ENCODE measurements at regions not wholly inside any gene's neighbourhood (a gene's known extent, or its start where the extent isn't known, plus 50 kb on each side); places are given as distances from the start of the nearest gene placed in this dataset.

DNA sequence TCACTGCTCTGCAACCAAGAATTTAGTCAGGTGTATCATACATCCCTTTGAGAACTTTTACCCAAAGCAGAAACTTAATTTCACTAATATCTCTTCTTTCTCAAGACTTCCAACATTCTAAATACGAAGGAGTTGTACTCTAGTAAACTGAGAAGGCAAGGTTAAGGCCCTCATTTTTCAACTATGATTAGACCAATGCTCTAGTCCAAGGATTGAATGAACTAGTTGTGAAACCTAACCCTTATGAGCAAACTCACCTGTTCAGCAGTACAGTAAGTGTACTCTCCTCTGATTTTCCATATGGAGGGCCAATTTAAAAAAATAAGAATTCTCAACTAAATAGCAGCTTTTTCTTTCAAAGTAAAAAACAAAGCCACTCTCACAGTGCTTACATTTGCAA is 180.0 kb upstream of the C11orf58 start:
- DNase-seq (ENCODE audit: insufficient read length, low spot score), result no peak
- TF ChIP-seq, protein P1, sequence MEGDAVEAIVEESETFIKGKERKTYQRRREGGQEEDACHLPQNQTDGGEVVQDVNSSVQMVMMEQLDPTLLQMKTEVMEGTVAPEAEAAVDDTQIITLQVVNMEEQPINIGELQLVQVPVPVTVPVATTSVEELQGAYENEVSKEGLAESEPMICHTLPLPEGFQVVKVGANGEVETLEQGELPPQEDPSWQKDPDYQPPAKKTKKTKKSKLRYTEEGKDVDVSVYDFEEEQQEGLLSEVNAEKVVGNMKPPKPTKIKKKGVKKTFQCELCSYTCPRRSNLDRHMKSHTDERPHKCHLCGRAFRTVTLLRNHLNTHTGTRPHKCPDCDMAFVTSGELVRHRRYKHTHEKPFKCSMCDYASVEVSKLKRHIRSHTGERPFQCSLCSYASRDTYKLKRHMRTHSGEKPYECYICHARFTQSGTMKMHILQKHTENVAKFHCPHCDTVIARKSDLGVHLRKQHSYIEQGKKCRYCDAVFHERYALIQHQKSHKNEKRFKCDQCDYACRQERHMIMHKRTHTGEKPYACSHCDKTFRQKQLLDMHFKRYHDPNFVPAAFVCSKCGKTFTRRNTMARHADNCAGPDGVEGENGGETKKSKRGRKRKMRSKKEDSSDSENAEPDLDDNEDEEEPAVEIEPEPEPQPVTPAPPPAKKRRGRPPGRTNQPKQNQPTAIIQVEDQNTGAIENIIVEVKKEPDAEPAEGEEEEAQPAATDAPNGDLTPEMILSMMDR (IDR thresholded peaks at IDR 0.05; ENCODE audit: insufficient read depth, missing control alignments), result no peak
- no peak for FAIRE-seq

DNA sequence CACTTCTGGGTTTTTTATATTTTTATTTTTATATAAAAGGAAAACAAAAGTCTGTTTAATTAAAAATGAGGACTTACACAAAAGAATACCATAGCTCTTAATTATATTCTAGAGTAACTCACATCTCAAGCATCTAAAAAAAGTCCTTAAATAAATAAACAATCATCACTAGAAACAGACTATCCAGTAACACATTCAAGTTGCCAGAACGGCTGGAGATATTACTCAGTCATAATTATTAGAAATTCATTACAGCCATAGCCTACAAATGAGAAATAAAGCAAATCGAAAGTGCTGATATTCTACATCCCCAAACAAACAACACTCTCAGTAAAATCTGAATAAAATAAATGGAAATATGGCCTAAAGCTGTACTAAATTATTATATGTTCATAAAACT is 182.5 kb upstream of the C11orf58 start:
- TF ChIP-seq, protein P1 (IDR thresholded peaks at IDR 0.05; ENCODE audit: insufficient read depth, missing control alignments), result no peak
- DNase-seq (ENCODE audit: insufficient read length, low spot score), result no peak
- FAIRE-seq, result no peak

DNA sequence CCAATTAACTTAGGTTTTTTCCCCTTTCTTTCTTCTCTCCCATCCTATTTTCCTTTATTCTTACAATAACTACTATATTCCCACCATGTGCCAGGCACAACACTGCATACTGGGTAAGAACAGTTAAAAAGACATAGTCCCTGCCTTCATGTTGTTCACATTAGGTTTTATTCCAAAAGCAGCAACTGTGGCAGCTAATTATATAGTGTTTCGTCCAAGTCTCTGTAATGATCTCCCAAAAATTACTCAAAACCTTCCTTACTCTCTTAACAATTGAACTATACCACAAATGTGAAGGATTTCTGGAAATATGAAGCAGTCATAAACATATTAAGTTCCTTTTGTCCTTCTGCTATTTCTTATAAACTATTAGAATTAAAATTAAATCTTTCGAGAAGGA is 184.1 kb upstream of the C11orf58 start:
- TF ChIP-seq, protein P1 (IDR thresholded peaks at IDR 0.05; ENCODE audit: insufficient read depth, missing control alignments), result no peak
- FAIRE-seq, result no peak
- DNase-seq (ENCODE audit: insufficient read length, low spot score), result no peak

DNA sequence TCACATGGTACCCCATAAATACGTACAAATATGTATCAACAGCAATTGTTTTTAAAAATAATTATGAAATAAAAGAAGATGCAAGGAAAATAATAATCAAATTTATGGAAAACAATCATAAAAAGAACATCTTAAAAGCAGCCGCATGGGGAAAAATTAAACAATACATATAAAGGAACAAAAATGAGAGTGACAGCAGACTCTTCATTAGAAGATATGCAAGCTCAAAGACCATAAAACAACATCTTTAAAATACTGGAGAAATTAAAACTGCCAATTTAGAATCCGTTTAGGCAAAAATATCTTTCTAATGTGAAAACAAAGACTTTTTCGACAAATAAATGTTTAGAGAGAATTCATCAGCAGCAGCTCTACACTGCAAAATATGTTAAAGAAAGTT is 190.6 kb upstream of the C11orf58 start:
- no peak for FAIRE-seq
- no peak for DNase-seq (ENCODE audit: insufficient read length, low spot score)
- TF ChIP-seq, protein P1 (IDR thresholded peaks at IDR 0.05; ENCODE audit: insufficient read depth, missing control alignments), result no peak

DNA sequence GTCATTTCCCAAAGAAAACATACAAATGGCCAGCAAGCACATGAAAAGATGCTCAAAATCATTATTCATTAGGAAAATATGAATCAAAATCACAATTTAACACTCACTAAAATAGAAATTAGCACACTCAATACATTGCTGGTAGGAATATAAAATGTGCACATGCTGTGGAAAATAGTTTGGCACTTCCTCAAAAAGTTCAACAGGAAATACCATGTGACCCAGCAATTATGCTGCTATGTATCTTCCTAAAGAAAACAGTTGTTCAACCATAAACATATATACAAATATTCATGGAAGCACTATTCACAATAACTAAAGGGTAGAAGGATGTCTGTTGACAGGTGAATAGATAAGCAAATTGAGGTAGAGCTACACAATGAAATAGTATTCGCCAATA is 187.3 kb upstream of the SOX6 start:
- TF ChIP-seq, protein P1 (IDR thresholded peaks at IDR 0.05; ENCODE audit: insufficient read depth, missing control alignments), result no peak
- DNase-seq (ENCODE audit: insufficient read length, low spot score) (no peak), FAIRE-seq (no peak)

DNA sequence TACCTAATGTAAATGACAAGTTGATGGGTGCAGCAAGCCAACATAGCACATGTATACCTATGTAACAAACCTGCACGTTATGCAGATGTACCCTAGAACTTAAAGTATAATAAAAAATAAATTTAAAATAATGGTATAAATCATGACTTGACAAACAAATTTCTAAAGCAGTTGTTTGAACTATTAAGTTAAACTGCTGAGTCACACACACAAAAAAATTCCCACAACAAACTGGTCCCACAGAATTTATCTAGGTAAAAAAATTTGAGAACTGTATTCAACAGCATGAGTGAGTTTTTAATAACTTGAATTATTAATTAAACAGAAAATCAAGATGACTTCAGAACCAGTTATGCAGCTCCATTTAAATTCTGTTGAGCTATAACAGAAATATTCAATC is 186.0 kb upstream of the SOX6 start:
- no peak for DNase-seq (ENCODE audit: insufficient read length, low spot score)
- FAIRE-seq, result no peak
- TF ChIP-seq, protein P1 (IDR thresholded peaks at IDR 0.05; ENCODE audit: insufficient read depth, missing control alignments), result no peak

DNA sequence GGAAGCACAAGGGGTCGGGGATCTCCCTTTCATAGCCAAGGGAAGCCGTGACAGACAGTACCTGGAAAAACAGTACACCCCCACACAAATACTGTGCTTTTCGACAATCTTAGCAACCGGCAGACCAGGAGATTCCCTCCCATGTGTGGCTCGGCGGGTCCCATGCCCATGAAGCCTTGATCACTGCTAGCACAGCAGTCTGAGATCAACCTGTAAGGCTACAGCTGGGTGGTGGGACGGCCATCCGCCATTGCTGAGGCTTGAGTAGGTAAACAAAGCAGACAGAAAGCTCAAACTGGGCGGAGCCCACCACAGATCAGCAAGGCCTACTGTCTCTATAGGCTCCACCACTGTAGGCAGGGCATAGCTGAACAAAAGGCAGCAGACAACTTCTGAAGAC is 180.2 kb upstream of the SOX6 start:
- TF ChIP-seq, protein P1 (IDR thresholded peaks at IDR 0.05; ENCODE audit: insufficient read depth, missing control alignments), result no peak
- DNase-seq (ENCODE audit: insufficient read length, low spot score), result no peak
- FAIRE-seq, result no peak

Data from D721Med (cell line).